ENCODE measurements at regions not wholly inside any gene's neighbourhood (a gene's known extent, or its start where the extent isn't known, plus 50 kb on each side); places are given as distances from the start of the nearest gene placed in this dataset.

DNA sequence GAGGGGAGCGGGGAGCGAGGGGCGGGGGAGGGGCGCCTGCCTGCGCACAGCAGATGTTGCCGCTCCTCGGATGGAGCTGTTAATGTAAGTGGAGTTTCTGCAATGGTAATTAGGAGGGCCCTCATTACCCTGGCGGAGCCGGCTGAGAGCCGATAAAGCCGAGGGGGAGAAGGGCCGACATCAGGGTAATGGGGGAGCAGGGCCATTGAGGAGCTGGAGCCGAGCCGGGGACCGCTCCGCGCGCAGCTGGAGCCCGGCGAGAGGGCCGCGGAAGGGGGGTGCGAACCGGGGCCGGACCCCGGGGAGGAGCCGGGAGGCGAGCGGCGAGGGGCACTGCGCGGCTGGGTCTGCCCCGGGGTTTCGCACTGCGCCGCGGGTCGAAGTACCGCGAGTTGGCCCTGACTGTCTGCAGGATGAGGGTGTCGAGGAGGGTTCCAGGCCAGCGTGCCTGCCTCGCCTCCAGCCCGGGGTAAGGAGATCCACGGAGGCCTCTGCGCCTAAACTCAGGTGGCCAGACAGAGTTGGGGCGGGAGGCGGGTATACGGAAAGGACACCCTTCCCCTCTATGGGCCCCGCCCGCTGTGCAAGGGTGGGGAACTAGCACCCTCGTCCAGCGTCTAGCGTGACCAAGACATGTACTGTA, 55.0 kb upstream of the LBX1 start:
- H3K9ac ChIP-seq (replicated peaks; ENCODE audit: extremely low read depth, insufficient read depth, low read length) = no peak overlapping the region
- POLR2A ChIA-PET = no interaction called here
- TF ChIP-seq EZH2 (IDR thresholded peaks at IDR 0.05; ENCODE audit: borderline replicate concordance, low read depth, low read length, severe bottlenecking) = peak; percentile 97
- TF ChIP-seq, protein P1, sequence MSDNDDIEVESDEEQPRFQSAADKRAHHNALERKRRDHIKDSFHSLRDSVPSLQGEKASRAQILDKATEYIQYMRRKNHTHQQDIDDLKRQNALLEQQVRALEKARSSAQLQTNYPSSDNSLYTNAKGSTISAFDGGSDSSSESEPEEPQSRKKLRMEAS (IDR thresholded peaks at IDR 0.05; ENCODE audit: insufficient read depth, insufficient read length) = no peak
- FAIRE-seq = no peak
- no peak for DNase-seq (ENCODE audit: low read depth, low spot score)
- H3K79me2 ChIP-seq (ENCODE audit: control insufficient read depth, insufficient read depth, low read length) = no peaks in the 10 kb centered on the region
- H3K9me1 ChIP-seq (replicated peaks; ENCODE audit: control insufficient read depth, extremely low read depth, insufficient read depth, low read length) = no peaks in the 10 kb centered on the region
- H3K27ac ChIP-seq (ENCODE audit: insufficient read depth, low read depth, low read length) = no peak overlapping the region
- no peaks in the 10 kb centered on the region for H3K36me3 ChIP-seq (ENCODE audit: control insufficient read depth in 2 of 2, extremely low read depth in 1 of 2, insufficient read depth in 2 of 2, low read length in 2 of 2)
- BruUV-seq (replicated peaks) = no TSS peak
- peaks cover 62 to 64% of the 10 kb centered on the region in 2 experiments for H3K27me3 ChIP-seq (ENCODE audit: control insufficient read depth in 2 of 2, insufficient read depth in 2 of 2, low read length in 2 of 2)
- no peak overlapping the region for H3K4me2 ChIP-seq (ENCODE audit: insufficient read depth, low read length)
- H3K9me3 ChIP-seq (replicated peaks; ENCODE audit: control insufficient read depth, insufficient read depth, low read length) = no peaks in the 10 kb centered on the region
- CTCF ChIA-PET = interaction anchor here (0.6 to 2.5 kb wide), 4 partner anchors 12 to 183 kb away, joined by 3 to 10 read pairs (median 6); no protein-coding TSS in a partner anchor
- no peak overlapping the region for H2AFZ ChIP-seq (ENCODE audit: low read depth, low read length)
- dilution Hi-C loops (cut with MboI; ENCODE audit: extremely low pct_ligation_motif_present, low sequenced_read_pairs) (no loop called here), intact Hi-C loops (cut with micrococcal nuclease) (no loop called here)
- no peaks in the 10 kb centered on the region for H3K4me1 ChIP-seq (ENCODE audit: control insufficient read depth, extremely low read depth, insufficient read depth, low read length)
- no peak overlapping the region for H3K4me3 ChIP-seq (replicated peaks in 1 of 3; ENCODE audit: insufficient read depth in 1 of 3, low read depth in 1 of 3, low read length in 3 of 3)
- H4K20me1 ChIP-seq (replicated peaks; ENCODE audit: control insufficient read depth, extremely low read depth, insufficient read depth, low read length) = no peaks in the 10 kb centered on the region

DNA sequence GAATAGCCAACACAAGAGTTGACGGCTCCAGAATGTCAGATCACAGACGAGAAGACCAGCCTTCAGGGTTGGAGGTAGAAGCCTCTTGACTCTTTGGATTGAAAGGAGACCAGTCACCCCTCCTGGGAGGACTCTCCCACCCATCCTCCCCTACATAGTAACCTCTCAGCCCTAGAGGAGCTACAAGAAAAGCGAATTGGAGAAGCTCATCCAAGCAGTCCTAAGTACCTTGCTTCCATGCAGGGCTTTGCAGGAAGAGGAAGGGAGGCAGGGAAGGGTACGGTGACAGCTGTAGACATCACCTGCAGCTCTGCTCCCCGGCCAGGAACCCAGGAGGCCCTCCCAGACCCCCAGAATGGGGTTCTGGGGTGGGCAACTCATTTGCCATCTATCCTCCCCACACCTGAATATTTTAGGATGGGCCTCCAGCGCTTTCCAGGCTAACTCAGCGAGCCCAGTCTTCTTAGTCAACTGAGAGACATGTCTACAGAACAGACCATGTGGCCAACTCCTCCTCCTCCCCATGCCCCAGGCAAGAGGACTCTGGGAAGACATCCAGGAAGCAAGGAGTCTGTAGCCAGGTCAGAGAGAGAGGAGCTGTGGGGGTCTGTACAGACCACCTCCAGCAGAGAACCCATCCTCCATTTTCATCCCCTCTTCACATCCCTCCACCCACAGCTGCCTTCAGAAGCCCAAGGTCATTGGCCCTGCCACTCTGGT, 55.6 kb upstream of the LBX1 start:
- intact Hi-C loops (cut with micrococcal nuclease) = no loop called here
- no peaks in the 10 kb centered on the region for H3K36me3 ChIP-seq (ENCODE audit: control insufficient read depth in 2 of 2, extremely low read depth in 1 of 2, insufficient read depth in 2 of 2, low read length in 2 of 2)
- H3K9me3 ChIP-seq (replicated peaks; ENCODE audit: control insufficient read depth, insufficient read depth, low read length) = no peaks in the 10 kb centered on the region
- peaks cover 68% of the 10 kb centered on the region in 2 experiments for H3K27me3 ChIP-seq (ENCODE audit: control insufficient read depth in 2 of 2, insufficient read depth in 2 of 2, low read length in 2 of 2)
- H3K4me2 ChIP-seq (ENCODE audit: insufficient read depth, low read length) = no peak overlapping the region
- no TSS peak for BruUV-seq (replicated peaks)
- FAIRE-seq (no peak), DNase-seq (ENCODE audit: low read depth, low spot score) (no peak)
- H3K9me1 ChIP-seq (replicated peaks; ENCODE audit: control insufficient read depth, extremely low read depth, insufficient read depth, low read length) = no peaks in the 10 kb centered on the region
- H3K79me2 ChIP-seq (ENCODE audit: control insufficient read depth, insufficient read depth, low read length) = no peaks in the 10 kb centered on the region
- ChIA-PET CTCF (interaction anchor here (0.6 to 2.5 kb wide), 4 partner anchors 12 to 182 kb away, joined by 3 to 10 read pairs (median 6); no protein-coding TSS in a partner anchor), POLR2A (no interaction called here)
- dilution Hi-C loops (cut with MboI; ENCODE audit: extremely low pct_ligation_motif_present, low sequenced_read_pairs) = no loop called here
- H3K4me3 ChIP-seq (replicated peaks in 1 of 3; ENCODE audit: insufficient read depth in 1 of 3, low read depth in 1 of 3, low read length in 3 of 3) = no peak overlapping the region
- TF ChIP-seq FOS (IDR thresholded peaks at IDR 0.05; ENCODE audit: borderline replicate concordance, insufficient read depth, low read length) (no peak), EZH2 (IDR thresholded peaks at IDR 0.05; ENCODE audit: borderline replicate concordance, low read depth, low read length, severe bottlenecking) (peak; percentile 86)
- no peaks in the 10 kb centered on the region for H4K20me1 ChIP-seq (replicated peaks; ENCODE audit: control insufficient read depth, extremely low read depth, insufficient read depth, low read length)
- no peak overlapping the region for H2AFZ ChIP-seq (ENCODE audit: low read depth, low read length)
- no peak overlapping the region for H3K27ac ChIP-seq (ENCODE audit: insufficient read depth, low read depth, low read length)
- no peaks in the 10 kb centered on the region for H3K4me1 ChIP-seq (ENCODE audit: control insufficient read depth, extremely low read depth, insufficient read depth, low read length)
- H3K9ac ChIP-seq (replicated peaks; ENCODE audit: extremely low read depth, insufficient read depth, low read length) = no peak overlapping the region

All from endothelial cell of umbilical vein (primary cell).